CD4-positive, alpha-beta T cell (primary cell): ENCODE measurements at regions not wholly inside any gene's neighbourhood (a gene's known extent, or its start where the extent isn't known, plus 50 kb on each side); places are given as distances from the start of the nearest gene placed in this dataset.

Experiments
- ATAC-seq: fragments of 200-7000 bp; cut with Tn5 transposase; one replicate; pipeline ENCODE4 v1.10.0; 2022; ENCODE audit warnings: mild to moderate bottlenecking; ENCODE audit not compliant: poor library complexity
- CTCF ChIA-PET: fragments of 350-600 bp; sonication (Branson Sonifier 250); formaldehyde crosslinking; loops from one replicate; lab custom pipeline; 2021; ENCODE audit warnings: antibody characterized with exemption, inconsistent platforms; lab: Charles Lee
- POLR2A ChIA-PET: fragments of 350-600 bp; sonication (Branson Sonifier 250); formaldehyde crosslinking; loops from one replicate; lab custom pipeline; 2021; ENCODE audit warnings: antibody characterized with exemption, inconsistent platforms; lab: Charles Lee
- DNase-seq, 14 experiments: peaks; one replicate each; pipeline ENCODE4 v3.0.0-alpha.2; 2013 to 2020; ENCODE audit warnings: mixed read lengths in 2 of 14
- H3K27ac ChIP-seq, 2 donors: one replicate each; pipeline versions ENCODE4 v1.5.1 to v1.7.0; 2013; ENCODE audit warnings: low read length in 2 of 2, low read depth in 1 of 2, mild to moderate bottlenecking in 1 of 2
- H3K27me3 ChIP-seq, 2 experiments: 1 replicate in 1 of 2; 2 replicates in 1 of 2; pipeline versions ENCODE4 v1.6.1 to v1.7.0; 2013; ENCODE audit warnings: low read length in 2 of 2, control low read depth in 1 of 2, mild to moderate bottlenecking in 1 of 2, moderate library complexity in 1 of 2; ENCODE audit not compliant: insufficient read depth in 2 of 2, control insufficient read depth in 1 of 2
- H3K36me3 ChIP-seq: one replicate; pipeline ENCODE4 v1.6.1; 2013; ENCODE audit warnings: low read length, control low read depth; ENCODE audit not compliant: insufficient read depth
- H3K4me1 ChIP-seq: one replicate; pipeline ENCODE4 v1.6.1; 2013; ENCODE audit warnings: low read length, control low read depth; ENCODE audit not compliant: insufficient read depth
- H3K4me3 ChIP-seq: one replicate; pipeline ENCODE4 v1.5.1; 2013; ENCODE audit warnings: mild to moderate bottlenecking, low read length, moderate library complexity
- H3K9me3 ChIP-seq, 2 experiments: 1 replicate in 1 of 2; 2 replicates in 1 of 2; pipeline versions ENCODE4 v1.6.1 to v1.7.0; 2013; ENCODE audit warnings: low read length in 2 of 2, mild to moderate bottlenecking in 2 of 2, control low read depth in 1 of 2, moderate library complexity in 1 of 2; ENCODE audit not compliant: control insufficient read depth in 1 of 2, insufficient read depth in 1 of 2
- H3K27ac Mint-ChIP-seq: one replicate; pipeline ENCODE4 v1.8.0; 2020; ENCODE audit warnings: mixed read lengths
- H3K27me3 Mint-ChIP-seq: one replicate; pipeline ENCODE4 v1.8.0; 2021; ENCODE audit warnings: mixed read lengths
- H3K36me3 Mint-ChIP-seq: one replicate; pipeline ENCODE4 v1.8.0; 2021; ENCODE audit warnings: low read depth, mixed read lengths
- H3K4me1 Mint-ChIP-seq: one replicate; pipeline ENCODE4 v1.8.0; 2021; ENCODE audit warnings: low read depth, mixed read lengths
- H3K4me3 Mint-ChIP-seq: one replicate; pipeline ENCODE4 v1.8.0; 2020; ENCODE audit warnings: mild to moderate bottlenecking, mixed read lengths
- H3K9me3 Mint-ChIP-seq: one replicate; pipeline ENCODE4 v1.8.0; 2020; ENCODE audit warnings: mixed read lengths
- intact Hi-C, 2 experiments: fragments of 100-400 bp; cut with DNase I in 1 of 2; cut with micrococcal nuclease in 1 of 2; formaldehyde crosslinking; loops; one replicate each; pipeline versions ENCODE4 v1.15.1 to v1.9.0; 2023 to 2025; cut with DNase I, micrococcal nuclease
- TF ChIP-seq, protein P1 (sequence below): fragments of 200-600 bp; IDR thresholded peaks from one replicate; pipeline ENCODE4 v1.8.0; 2022; ENCODE audit warnings: antibody characterized with exemption, mild to moderate bottlenecking

DNA sequence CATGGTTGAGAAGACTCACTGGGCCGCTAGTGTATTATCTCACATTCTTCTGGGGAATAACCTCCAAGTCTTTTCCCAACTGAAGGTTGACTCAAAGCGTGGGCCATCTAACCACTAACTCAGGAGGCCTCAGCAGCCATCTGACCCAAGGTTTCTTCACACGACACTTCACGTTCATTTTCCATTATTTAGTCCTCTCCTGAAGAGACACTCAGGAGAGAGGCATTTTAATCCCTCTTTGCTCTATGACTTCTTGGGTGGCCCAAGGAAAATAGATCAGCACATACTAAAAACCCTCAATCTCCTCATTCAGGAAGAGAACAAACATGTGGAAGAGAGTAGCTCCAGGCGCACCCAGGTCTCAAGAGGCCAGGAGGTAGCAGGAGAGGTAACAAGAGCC, 252.8 kb upstream of the FOXF1 start:
- ChIA-PET CTCF (no interaction called here), POLR2A (no interaction called here)
- no peak for DNase-seq
- ATAC-seq: no peak
- Mint-ChIP-seq H3K27ac (no peak overlapping the region), H3K27me3 (peaks cover 17% of the 10 kb centered on the region), H3K9me3 (peaks cover 8% of the 10 kb centered on the region), H3K36me3 (no peaks in the 10 kb centered on the region), H3K4me3 (no peak overlapping the region), H3K4me1 (no peaks in the 10 kb centered on the region)
- no peak overlapping the region for H3K4me3 ChIP-seq
- intact Hi-C loops: no loop called here
- no peaks in the 10 kb centered on the region for H3K4me1 ChIP-seq
- no peaks in the 10 kb centered on the region for H3K36me3 ChIP-seq
- no peak overlapping the region for H3K27ac ChIP-seq
- H3K9me3 ChIP-seq: no peaks in the 10 kb centered on the region
- H3K27me3 ChIP-seq: peaks cover 2 to 8% of the 10 kb centered on the region in 2 experiments
- TF ChIP-seq, protein P1, sequence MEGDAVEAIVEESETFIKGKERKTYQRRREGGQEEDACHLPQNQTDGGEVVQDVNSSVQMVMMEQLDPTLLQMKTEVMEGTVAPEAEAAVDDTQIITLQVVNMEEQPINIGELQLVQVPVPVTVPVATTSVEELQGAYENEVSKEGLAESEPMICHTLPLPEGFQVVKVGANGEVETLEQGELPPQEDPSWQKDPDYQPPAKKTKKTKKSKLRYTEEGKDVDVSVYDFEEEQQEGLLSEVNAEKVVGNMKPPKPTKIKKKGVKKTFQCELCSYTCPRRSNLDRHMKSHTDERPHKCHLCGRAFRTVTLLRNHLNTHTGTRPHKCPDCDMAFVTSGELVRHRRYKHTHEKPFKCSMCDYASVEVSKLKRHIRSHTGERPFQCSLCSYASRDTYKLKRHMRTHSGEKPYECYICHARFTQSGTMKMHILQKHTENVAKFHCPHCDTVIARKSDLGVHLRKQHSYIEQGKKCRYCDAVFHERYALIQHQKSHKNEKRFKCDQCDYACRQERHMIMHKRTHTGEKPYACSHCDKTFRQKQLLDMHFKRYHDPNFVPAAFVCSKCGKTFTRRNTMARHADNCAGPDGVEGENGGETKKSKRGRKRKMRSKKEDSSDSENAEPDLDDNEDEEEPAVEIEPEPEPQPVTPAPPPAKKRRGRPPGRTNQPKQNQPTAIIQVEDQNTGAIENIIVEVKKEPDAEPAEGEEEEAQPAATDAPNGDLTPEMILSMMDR: no peak

DNA sequence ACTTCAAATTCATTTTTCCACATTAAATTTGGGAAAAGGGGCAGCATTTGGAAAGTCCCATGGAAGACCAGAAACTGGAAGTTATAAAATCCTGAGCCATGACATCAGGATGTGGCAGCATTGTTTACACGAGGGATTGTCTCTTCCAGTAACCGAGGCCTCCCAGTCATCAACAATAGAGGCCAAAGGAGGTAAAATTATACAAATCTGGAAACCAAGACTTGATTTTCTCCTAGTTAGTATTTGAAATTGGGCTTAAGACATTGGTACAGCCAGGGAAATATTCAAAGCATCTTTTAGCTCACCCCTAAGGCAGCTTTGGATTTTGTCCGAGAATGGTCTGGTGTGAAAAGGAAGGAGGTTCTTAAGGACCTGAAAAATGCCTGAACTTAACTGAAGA, 251.6 kb upstream of the FOXF1 start:
- ChIA-PET POLR2A (no interaction called here), CTCF (no interaction called here)
- Mint-ChIP-seq H3K27ac (no peak overlapping the region), H3K27me3 (peaks cover 17% of the 10 kb centered on the region), H3K4me1 (no peaks in the 10 kb centered on the region), H3K36me3 (no peaks in the 10 kb centered on the region), H3K9me3 (peaks cover 8% of the 10 kb centered on the region), H3K4me3 (no peak overlapping the region)
- DNase-seq: no peak
- intact Hi-C loops: no loop called here
- Histone ChIP-seq H3K4me3 (no peak overlapping the region), H3K36me3 (no peaks in the 10 kb centered on the region), H3K4me1 (no peaks in the 10 kb centered on the region), H3K9me3 (no peaks in the 10 kb centered on the region), H3K27me3 (peaks cover 2 to 8% of the 10 kb centered on the region in 2 experiments), H3K27ac (no peak overlapping the region)
- TF ChIP-seq, protein P1: no peak
- ATAC-seq: no peak

GRCh38 chr16:86259499-86259898, 250.8 kb upstream of the FOXF1 start:
- DNase-seq (no peak), ATAC-seq (no peak)
- Mint-ChIP-seq H3K36me3 (no peaks in the 10 kb centered on the region), H3K9me3 (peaks cover 8% of the 10 kb centered on the region), H3K4me3 (no peak overlapping the region), H3K4me1 (no peaks in the 10 kb centered on the region), H3K27me3 (peaks cover 17% of the 10 kb centered on the region), H3K27ac (no peak overlapping the region)
- intact Hi-C loops: no loop called here
- H3K4me1 ChIP-seq: no peaks in the 10 kb centered on the region
- H3K27ac ChIP-seq: no peak overlapping the region
- H3K4me3 ChIP-seq: no peak overlapping the region
- peaks cover 2 to 8% of the 10 kb centered on the region in 2 experiments for H3K27me3 ChIP-seq
- H3K36me3 ChIP-seq: no peaks in the 10 kb centered on the region
- H3K9me3 ChIP-seq: no peaks in the 10 kb centered on the region
- ChIA-PET CTCF (no interaction called here), POLR2A (no interaction called here)
- TF ChIP-seq, protein P1: no peak
